K562 (cell line): ENCODE measurements at regions not wholly inside any gene's neighbourhood (a gene's known extent, or its start where the extent isn't known, plus 50 kb on each side); places are given as distances from the start of the nearest gene placed in this dataset.

ENCODE experiments used
- ATAC-seq: fragments of 200-7000 bp; cut with Tn5 transposase; 3 replicates; pipeline ENCODE4 v1.9.1; 2020; ENCODE audit warnings: moderate library complexity
- BruUV-seq: library from RNA; stranded (reverse); fragments of 400-500 nt; replicated peaks from 2 replicates; lab custom pipeline; 2021; lab: Mats Ljungman, UMichigan
- CTCF ChIA-PET: fragments of 300-600 bp; formaldehyde crosslinking; extraction: SDS; loops from one replicate; lab custom pipeline; 2021; ENCODE audit warnings: low intra/inter-chr PET ratio; lab: Yijun Ruan, JAX
- POLR2A ChIA-PET: fragments of 300-600, 350-650 bp; sonication (Branson Sonifier 250); formaldehyde crosslinking; extraction: SDS; loops from one replicate; lab custom pipeline; 2021; ENCODE audit warnings: antibody characterized with exemption, inconsistent platforms; lab: Yijun Ruan, JAX
- DNase-seq, 4 experiments: peaks; one replicate each; pipeline versions ENCODE4 v3.0.0 to v3.0.0-alpha.2; 2011 to 2018; ENCODE audit warnings: low spot score in 3 of 4, mixed read lengths in 3 of 4; ENCODE audit errors: extremely low read depth in 1 of 4
- FAIRE-seq: peaks from 2 replicates; lab custom pipeline; 2011; peaks lifted over from hg19 to GRCh38; lab: Jason Lieb, UNC
- H2AFZ ChIP-seq: 2 replicates; pipeline ENCODE4 v1.6.0; 2011; ENCODE audit warnings: low read depth, low read length, control low read depth, inconsistent platforms
- H3K27ac ChIP-seq: fragments of 200-600 bp; 3 replicates; pipeline ENCODE4 v1.8.0; 2011; ENCODE audit warnings: low read depth, mild to moderate bottlenecking, control low read depth, inconsistent platforms, low read length, moderate library complexity, mixed read lengths; ENCODE audit errors: extremely low read depth
- H3K27me3 ChIP-seq, 2 experiments: fragments of 300-600 bp in 1 of 2; 2 replicates in 1 of 2; 3 replicates in 1 of 2; pipeline versions ENCODE4 v1.6.0 to v1.8.0; 2011; ENCODE audit warnings: inconsistent platforms in 2 of 2, low read length in 2 of 2, mild to moderate bottlenecking in 1 of 2, mixed read lengths in 1 of 2, moderate library complexity in 1 of 2; ENCODE audit not compliant: control insufficient read depth in 2 of 2, insufficient read depth in 2 of 2
- H3K36me3 ChIP-seq: fragments of 300-600 bp; 3 replicates; pipeline ENCODE4 v1.8.0; 2011; ENCODE audit warnings: mild to moderate bottlenecking, low read length, inconsistent platforms; ENCODE audit not compliant: control insufficient read depth, insufficient read depth
- H3K4me1 ChIP-seq, 2 experiments: fragments of 200-600 bp in 1 of 2; replicated peaks in 1 of 2; 2 replicates in 1 of 2; 3 replicates in 1 of 2; pipeline versions ENCODE4 v1.5.1 to v1.8.0; 2011; ENCODE audit warnings: inconsistent platforms in 2 of 2, low read length in 2 of 2, mild to moderate bottlenecking in 1 of 2, mixed read lengths in 1 of 2, moderate library complexity in 1 of 2; ENCODE audit not compliant: control insufficient read depth in 2 of 2, insufficient read depth in 2 of 2
- H3K4me2 ChIP-seq: 2 replicates; pipeline ENCODE4 v1.6.1; 2011; ENCODE audit warnings: low read length, control low read depth, inconsistent platforms, mixed read lengths; ENCODE audit not compliant: insufficient read depth
- H3K4me3 ChIP-seq: fragments of 200-600 bp; sonication (generic), shearing (Covaris generic); 2 replicates; pipeline ENCODE4 v1.5.1; 2016; ENCODE audit warnings: control low read depth, inconsistent platforms
- H3K79me2 ChIP-seq: fragments of 200-600 bp; 3 replicates; pipeline ENCODE4 v1.8.0; 2011; ENCODE audit warnings: low read length, inconsistent platforms; ENCODE audit not compliant: control insufficient read depth, insufficient read depth
- H3K9ac ChIP-seq, 2 experiments: 2 replicates each; pipeline versions ENCODE4 v1.6.0 to v1.6.1; 2011; ENCODE audit warnings: low read depth in 2 of 2, low read length in 2 of 2, control low read depth in 1 of 2, inconsistent platforms in 1 of 2, mild to moderate bottlenecking in 1 of 2, mixed read lengths in 1 of 2; ENCODE audit not compliant: insufficient read depth in 1 of 2
- H3K9me1 ChIP-seq: one replicate; pipeline ENCODE4 v1.6.0; 2011; ENCODE audit warnings: inconsistent platforms, mild to moderate bottlenecking, low read length, moderate library complexity; ENCODE audit not compliant: control insufficient read depth, insufficient read depth
- H3K9me3 ChIP-seq: replicated peaks from 2 replicates; pipeline ENCODE4 v1.5.1; 2011; ENCODE audit warnings: low read depth, low read length, inconsistent platforms; ENCODE audit not compliant: control insufficient read depth, insufficient read depth
- H4K20me1 ChIP-seq: replicated peaks from 2 replicates; pipeline ENCODE4 v1.6.1; 2011; ENCODE audit warnings: low read length, inconsistent platforms, mixed read lengths; ENCODE audit not compliant: control insufficient read depth, insufficient read depth
- CBX5 ChIP-seq: IDR thresholded peaks from 2 replicates; pipeline ENCODE4 v1.6.1; 2014; ENCODE audit warnings: low read depth, borderline replicate concordance
- ELK3 ChIP-seq: fragments of 450-650 bp; formaldehyde crosslinking; IDR thresholded peaks from 2 replicates; pipeline ENCODE4 v1.4.0; 2020; ENCODE audit warnings: mild to moderate bottlenecking
- FUS ChIP-seq: fragments of 200-400 bp; formaldehyde crosslinking; optimal IDR thresholded peaks from 2 replicates; pipeline ENCODE3; 2017; ENCODE audit warnings: low read depth, low read length
- NR3C1 ChIP-seq: sonication (generic); formaldehyde crosslinking; IDR thresholded peaks from 2 replicates; pipeline ENCODE4 v1.8.1; 2022; ENCODE audit warnings: missing genetic modification reagents
- SAP30 ChIP-seq: fragments of 200-600 bp; sonication (generic); IDR thresholded peaks from 2 replicates; pipeline ENCODE4 v1.6.1; 2012; ENCODE audit warnings: borderline replicate concordance, low read depth, mild to moderate bottlenecking, moderate library complexity, low read length, control low read depth, inconsistent platforms; ENCODE audit not compliant: insufficient read depth, poor library complexity, severe bottlenecking
- SP1 ChIP-seq: sonication (generic); formaldehyde crosslinking; IDR thresholded peaks from 2 replicates; pipeline ENCODE4 v1.8.1; 2022; ENCODE audit warnings: mild to moderate bottlenecking, missing genetic modification reagents
- SREBF1 ChIP-seq: fragments of 150-350 bp; IDR thresholded peaks from 2 replicates; pipeline ENCODE4 v1.6.1; 2014; ENCODE audit warnings: antibody characterized with exemption, low read depth, low read length, borderline replicate concordance
- TAF7 ChIP-seq: fragments of 450-650 bp; IDR thresholded peaks from 2 replicates; pipeline ENCODE4 v1.6.1; 2016; ENCODE audit warnings: missing genetic modification characterization, missing compliant biosample characterization
- TFAP4 ChIP-seq: sonication (generic); formaldehyde crosslinking; IDR thresholded peaks from 2 replicates; pipeline ENCODE4 v1.8.0; 2022; ENCODE audit warnings: missing genetic modification reagents, mild to moderate bottlenecking, moderate library complexity, borderline replicate concordance
- ZNF518B ChIP-seq: fragments of 250-450 bp; sonication (Bioruptor Pico); IDR thresholded peaks from 2 replicates; pipeline ENCODE4 v1.5.0; 2021; ENCODE audit warnings: mild to moderate bottlenecking, moderate library complexity
- ZNF586 ChIP-seq: fragments of 450-650 bp; formaldehyde crosslinking; conservative IDR thresholded peaks from 2 replicates; pipeline ENCODE4 v1.4.0; 2020; ENCODE audit warnings: mild to moderate bottlenecking, moderate library complexity
- ZNF644 ChIP-seq: fragments of 200-800 bp; sonication (Bioruptor generic); IDR thresholded peaks from 2 replicates; pipeline ENCODE4 v1.6.1; 2016; ENCODE audit warnings: low read depth, missing genetic modification characterization, missing compliant biosample characterization
- WGBS: fragments of 100-300 bp; shearing (Covaris generic); methylation state at CpG from one replicate; pipeline ENCODE4 v1.1.6; 2016; ENCODE audit warnings: low coverage, mixed read lengths; ENCODE audit not compliant: insufficient coverage; ENCODE audit errors: missing lambda C conversion rate; 5-methylcytosine and 5-hydroxymethylcytosine counted together
- in situ Hi-C: fragments of 300-500 bp; cut with MboI; formaldehyde crosslinking; loops from 4 replicates; pipeline ENCODE4 v1.15.0; 2018; ENCODE audit warnings: inconsistent platforms, mixed read lengths
- intact Hi-C: fragments of 100-400 bp; cut with micrococcal nuclease; formaldehyde crosslinking; loops from 2 replicates; pipeline ENCODE4 v1.14.2; 2022

GRCh38 chr15:46703871-46704637 lies 1013.3 kb upstream of the SEMA6D start (continued):
- TF ChIP-seq NR3C1 (no peak), CBX5 (no peak), TAF7 (tag) (no peak)

- Histone ChIP-seq H3K9me1 (no peaks in the 10 kb centered on the region), H3K9ac (no peak overlapping the region), H3K9me3 (0 out of 2 replicates have a peak, but pooled peaks cover 1% of the 10 kb centered on the region), H2AFZ (no peak overlapping the region), H3K27ac (no peak overlapping the region), H3K4me1 (no peaks in the 10 kb centered on the region), H3K4me2 (no peak overlapping the region), H3K36me3 (no peaks in the 10 kb centered on the region), H3K27me3 (no peaks in the 10 kb centered on the region), H3K4me3 (no peak overlapping the region), H3K79me2 (no peaks in the 10 kb centered on the region), H4K20me1 (no peaks in the 10 kb centered on the region)
- no TSS peak for BruUV-seq
- 0% methylated on average over 1 of the region's 1 CpG for WGBS
- ChIA-PET CTCF (no interaction called here), POLR2A (no interaction called here)
- in situ Hi-C loops, result no loop called here
- intact Hi-C loops, result no loop called here
- DNase-seq (no peak), ATAC-seq (no peak), FAIRE-seq (no peak)
- TF ChIP-seq ZNF586 (CRISPR knock-in tag), result no peak
- TF ChIP-seq SREBF1, result no peak
- TF ChIP-seq ELK3 (CRISPR knock-in tag), result no peak
- no peak for TF ChIP-seq FUS
- TF ChIP-seq TFAP4, result no peak
- no peak for TF ChIP-seq SAP30
- TF ChIP-seq SP1 (CRISPR knock-in tag), result no peak
- TF ChIP-seq ZNF518B, result no peak
- no peak for TF ChIP-seq ZNF644 (tag)
These were observed 1009.9 kb upstream of the SEMA6D start for GRCh38 chr15:46707452-46707851.
